GM23338 (cell line): ENCODE measurements at regions not wholly inside any gene's neighbourhood (a gene's known extent, or its start where the extent isn't known, plus 50 kb on each side); places are given as distances from the start of the nearest gene placed in this dataset.

Experiments
- ATAC-seq: fragments of 200-7000 bp; cut with Tn5 transposase; 3 replicates; pipeline ENCODE4 v1.9.1; 2020
- DNase-seq: peaks from one replicate; pipeline ENCODE4 v3.0.0-alpha.2; 2015; ENCODE audit warnings: low spot score
- H2AFZ ChIP-seq: fragments of 200-600 bp; sonication (generic); 2 replicates; pipeline ENCODE4 v1.8.0; 2016; ENCODE audit warnings: antibody characterized with exemption, mild to moderate bottlenecking, moderate library complexity
- H3F3A ChIP-seq: fragments of 200-600 bp; sonication (generic); replicated peaks from 2 replicates; pipeline ENCODE4 v1.8.0; 2017; ENCODE audit warnings: antibody characterized with exemption, mixed run types, low read depth
- H3K27ac ChIP-seq: fragments of 200-600 bp; sonication (generic); 2 replicates; pipeline ENCODE4 v1.6.1; 2016; ENCODE audit warnings: low read depth
- H3K27me3 ChIP-seq: fragments of 200-600 bp; sonication (generic); 2 replicates; pipeline ENCODE4 v1.8.0; 2016; ENCODE audit warnings: mild to moderate bottlenecking, mixed run types, moderate library complexity; ENCODE audit not compliant: insufficient read depth
- H3K36me3 ChIP-seq: fragments of 200-600 bp; sonication (generic); 2 replicates; pipeline ENCODE4 v1.8.0; 2016; ENCODE audit warnings: mild to moderate bottlenecking; ENCODE audit not compliant: insufficient read depth
- H3K4me1 ChIP-seq: fragments of 200-600 bp; sonication (generic); 2 replicates; pipeline ENCODE4 v1.8.0; 2016; ENCODE audit warnings: mild to moderate bottlenecking, moderate library complexity; ENCODE audit not compliant: insufficient read depth
- H3K4me2 ChIP-seq: fragments of 200-600 bp; sonication (generic); 2 replicates; pipeline ENCODE4 v1.7.1; 2017; ENCODE audit warnings: mixed run types
- H3K4me3 ChIP-seq: fragments of 200-600 bp; sonication (generic); 2 replicates; pipeline ENCODE4 v1.6.1; 2016; ENCODE audit warnings: mixed run types
- H3K79me2 ChIP-seq: fragments of 200-600 bp; sonication (generic); replicated peaks from 2 replicates; pipeline ENCODE4 v1.8.0; 2017; ENCODE audit warnings: mild to moderate bottlenecking; ENCODE audit not compliant: insufficient read depth
- H3K9me2 ChIP-seq: fragments of 200-600 bp; sonication (generic); 2 replicates; pipeline ENCODE4 v1.8.0; 2017; ENCODE audit not compliant: insufficient read depth
- H4K20me1 ChIP-seq: fragments of 200-600 bp; sonication (generic); replicated peaks from 2 replicates; pipeline ENCODE4 v1.8.0; 2017; ENCODE audit warnings: mild to moderate bottlenecking; ENCODE audit not compliant: insufficient read depth
- H3K27ac Mint-ChIP-seq: 2 replicates; pipeline ENCODE4 v1.8.0; 2020; ENCODE audit warnings: inconsistent platforms, mild to moderate bottlenecking, moderate library complexity, mixed read lengths
- H3K27me3 Mint-ChIP-seq: 3 replicates; pipeline ENCODE4 v1.8.0; 2022; ENCODE audit warnings: low read depth, mild to moderate bottlenecking, moderate library complexity, mixed read lengths, inconsistent platforms; ENCODE audit not compliant: insufficient read depth, poor library complexity
- H3K36me3 Mint-ChIP-seq: 3 replicates; pipeline ENCODE4 v1.8.0; 2021; ENCODE audit warnings: low read depth, mild to moderate bottlenecking, inconsistent platforms, moderate library complexity, mixed read lengths
- H3K4me1 Mint-ChIP-seq: 3 replicates; pipeline ENCODE4 v1.8.0; 2020; ENCODE audit warnings: mild to moderate bottlenecking, inconsistent platforms, mixed read lengths
- H3K4me3 Mint-ChIP-seq: 3 replicates; pipeline ENCODE4 v1.8.0; 2021; ENCODE audit warnings: moderate library complexity, mild to moderate bottlenecking, inconsistent platforms, mixed read lengths
- H3K9me3 Mint-ChIP-seq: 3 replicates; pipeline ENCODE4 v1.8.0; 2020; ENCODE audit warnings: moderate library complexity, mild to moderate bottlenecking, inconsistent platforms, mixed read lengths
- ETS1 ChIP-seq: IDR thresholded peaks from 2 replicates; pipeline ENCODE4 v1.6.1; 2016; ENCODE audit warnings: antibody characterized with exemption
- EZH2phosphoT487 ChIP-seq: fragments of 200-600 bp; sonication (generic); IDR thresholded peaks from one replicate; pipeline ENCODE4 v1.8.1; 2018; ENCODE audit warnings: antibody characterized with exemption; ENCODE audit not compliant: unreplicated experiment
- JUNB ChIP-seq: IDR thresholded peaks from one replicate; pipeline ENCODE4 v1.6.1; 2016; ENCODE audit warnings: antibody characterized with exemption; ENCODE audit not compliant: unreplicated experiment
- POLR2AphosphoS5 ChIP-seq: IDR thresholded peaks from 2 replicates; pipeline ENCODE4 v1.6.1; 2016; ENCODE audit warnings: antibody characterized with exemption, low read depth
- ZNF114 ChIP-seq: fragments of 250-450 bp; sonication (Bioruptor Pico); IDR thresholded peaks from 2 replicates; pipeline ENCODE4 v1.5.0; 2020; ENCODE audit warnings: mild to moderate bottlenecking, moderate library complexity
- ZNF331 ChIP-seq: fragments of 250-450 bp; sonication (Bioruptor Pico); IDR thresholded peaks from 2 replicates; pipeline ENCODE4 v1.5.0; 2020; ENCODE audit warnings: low read depth, mild to moderate bottlenecking, moderate library complexity
- ZNF462 ChIP-seq: fragments of 250-450 bp; sonication (Bioruptor Pico); IDR thresholded peaks from 2 replicates; pipeline ENCODE4 v1.5.0; 2020; ENCODE audit warnings: mild to moderate bottlenecking, moderate library complexity
- TF ChIP-seq, protein P1 (sequence below), 2 experiments: fragments of 200-600 bp in 1 of 2; sonication (generic) in 1 of 2; conservative IDR thresholded peaks; 2 replicates each; pipeline versions ENCODE4 v1.5.1 to v1.6.1; 2016 to 2017; ENCODE audit warnings: antibody characterized with exemption in 2 of 2, low read depth in 2 of 2, mild to moderate bottlenecking in 2 of 2, moderate library complexity in 1 of 2
- TF ChIP-seq, protein P2 (sequence below): IDR thresholded peaks from one replicate; pipeline ENCODE4 v1.6.1; 2018; ENCODE audit warnings: antibody characterized with exemption; ENCODE audit not compliant: unreplicated experiment

GRCh38 chr14:35221462-35221861 lies 70.7 kb upstream of the PSMA6 start (continued):
- no peak for TF ChIP-seq ZNF462 (CRISPR knock-in tag)

- H3K36me3 Mint-ChIP-seq, result no peaks in the 10 kb centered on the region; the same call in 2 of the 3 replicates
- TF ChIP-seq EZH2phosphoT487, result no peak
- TF ChIP-seq POLR2AphosphoS5, result no peak
- no peak for TF ChIP-seq JUNB
- TF ChIP-seq ZNF331 (CRISPR knock-in tag), result no peak
- TF ChIP-seq ETS1, result no peak
- TF ChIP-seq, protein P1, sequence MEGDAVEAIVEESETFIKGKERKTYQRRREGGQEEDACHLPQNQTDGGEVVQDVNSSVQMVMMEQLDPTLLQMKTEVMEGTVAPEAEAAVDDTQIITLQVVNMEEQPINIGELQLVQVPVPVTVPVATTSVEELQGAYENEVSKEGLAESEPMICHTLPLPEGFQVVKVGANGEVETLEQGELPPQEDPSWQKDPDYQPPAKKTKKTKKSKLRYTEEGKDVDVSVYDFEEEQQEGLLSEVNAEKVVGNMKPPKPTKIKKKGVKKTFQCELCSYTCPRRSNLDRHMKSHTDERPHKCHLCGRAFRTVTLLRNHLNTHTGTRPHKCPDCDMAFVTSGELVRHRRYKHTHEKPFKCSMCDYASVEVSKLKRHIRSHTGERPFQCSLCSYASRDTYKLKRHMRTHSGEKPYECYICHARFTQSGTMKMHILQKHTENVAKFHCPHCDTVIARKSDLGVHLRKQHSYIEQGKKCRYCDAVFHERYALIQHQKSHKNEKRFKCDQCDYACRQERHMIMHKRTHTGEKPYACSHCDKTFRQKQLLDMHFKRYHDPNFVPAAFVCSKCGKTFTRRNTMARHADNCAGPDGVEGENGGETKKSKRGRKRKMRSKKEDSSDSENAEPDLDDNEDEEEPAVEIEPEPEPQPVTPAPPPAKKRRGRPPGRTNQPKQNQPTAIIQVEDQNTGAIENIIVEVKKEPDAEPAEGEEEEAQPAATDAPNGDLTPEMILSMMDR (conservative IDR thresholded peaks at IDR 0.05; ENCODE audit: low read depth in 2 of 2), result no peak
- TF ChIP-seq ZNF114 (CRISPR knock-in tag), result no peak
- TF ChIP-seq, protein P2, sequence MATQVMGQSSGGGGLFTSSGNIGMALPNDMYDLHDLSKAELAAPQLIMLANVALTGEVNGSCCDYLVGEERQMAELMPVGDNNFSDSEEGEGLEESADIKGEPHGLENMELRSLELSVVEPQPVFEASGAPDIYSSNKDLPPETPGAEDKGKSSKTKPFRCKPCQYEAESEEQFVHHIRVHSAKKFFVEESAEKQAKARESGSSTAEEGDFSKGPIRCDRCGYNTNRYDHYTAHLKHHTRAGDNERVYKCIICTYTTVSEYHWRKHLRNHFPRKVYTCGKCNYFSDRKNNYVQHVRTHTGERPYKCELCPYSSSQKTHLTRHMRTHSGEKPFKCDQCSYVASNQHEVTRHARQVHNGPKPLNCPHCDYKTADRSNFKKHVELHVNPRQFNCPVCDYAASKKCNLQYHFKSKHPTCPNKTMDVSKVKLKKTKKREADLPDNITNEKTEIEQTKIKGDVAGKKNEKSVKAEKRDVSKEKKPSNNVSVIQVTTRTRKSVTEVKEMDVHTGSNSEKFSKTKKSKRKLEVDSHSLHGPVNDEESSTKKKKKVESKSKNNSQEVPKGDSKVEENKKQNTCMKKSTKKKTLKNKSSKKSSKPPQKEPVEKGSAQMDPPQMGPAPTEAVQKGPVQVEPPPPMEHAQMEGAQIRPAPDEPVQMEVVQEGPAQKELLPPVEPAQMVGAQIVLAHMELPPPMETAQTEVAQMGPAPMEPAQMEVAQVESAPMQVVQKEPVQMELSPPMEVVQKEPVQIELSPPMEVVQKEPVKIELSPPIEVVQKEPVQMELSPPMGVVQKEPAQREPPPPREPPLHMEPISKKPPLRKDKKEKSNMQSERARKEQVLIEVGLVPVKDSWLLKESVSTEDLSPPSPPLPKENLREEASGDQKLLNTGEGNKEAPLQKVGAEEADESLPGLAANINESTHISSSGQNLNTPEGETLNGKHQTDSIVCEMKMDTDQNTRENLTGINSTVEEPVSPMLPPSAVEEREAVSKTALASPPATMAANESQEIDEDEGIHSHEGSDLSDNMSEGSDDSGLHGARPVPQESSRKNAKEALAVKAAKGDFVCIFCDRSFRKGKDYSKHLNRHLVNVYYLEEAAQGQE, result no peak
Observed at GRCh38 chr14:35222324-35222723, 69.9 kb upstream of the PSMA6 start.

More at GRCh38 chr14:35222324-35222723, 69.9 kb upstream of the PSMA6 start:
- peaks cover 4% of the 10 kb centered on the region; the same call in 2 of the 3 replicates for H3K4me1 Mint-ChIP-seq
- Histone ChIP-seq H3F3A (no peaks in the 10 kb centered on the region), H2AFZ (no peak overlapping the region), H4K20me1 (no peaks in the 10 kb centered on the region), H3K4me2 (no peak overlapping the region), H3K27ac (no peak overlapping the region), H3K4me1 (no peaks in the 10 kb centered on the region), H3K36me3 (no peaks in the 10 kb centered on the region), H3K9me2 (no peaks in the 10 kb centered on the region), H3K27me3 (no peaks in the 10 kb centered on the region), H3K4me3 (no peak overlapping the region), H3K79me2 (no peaks in the 10 kb centered on the region)
- ATAC-seq (no peak), DNase-seq (no peak)
- H3K9me3 Mint-ChIP-seq, result no peaks in the 10 kb centered on the region
- peaks cover 3% of the 10 kb centered on the region for H3K27me3 Mint-ChIP-seq
- no peak overlapping the region for H3K4me3 Mint-ChIP-seq
- H3K27ac Mint-ChIP-seq, result no peak overlapping the region
